ENCODE measurements at regions not wholly inside any gene's neighbourhood (a gene's known extent, or its start where the extent isn't known, plus 50 kb on each side); places are given as distances from the start of the nearest gene placed in this dataset.

DNA sequence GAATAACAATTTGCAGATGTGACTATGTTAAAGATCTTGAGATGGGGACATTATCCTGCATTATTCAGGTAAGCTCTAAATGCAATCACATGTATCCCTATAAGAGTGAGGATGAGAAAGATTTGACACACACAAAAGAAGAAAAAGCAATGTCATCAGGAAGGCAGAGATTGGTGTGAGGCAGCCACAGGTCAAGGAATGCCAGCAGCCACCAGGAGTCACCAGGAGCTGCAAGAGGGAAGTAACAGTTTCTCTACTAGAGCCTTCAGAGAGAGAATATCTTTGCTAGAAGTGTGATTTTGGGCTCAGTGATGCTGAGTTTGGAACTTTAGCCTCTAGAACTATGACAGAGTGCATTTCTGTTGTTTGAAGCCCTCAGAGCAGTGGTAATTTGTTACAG lies 700.3 kb upstream of the SEMA3D start:
- TF ChIP-seq, protein P1, sequence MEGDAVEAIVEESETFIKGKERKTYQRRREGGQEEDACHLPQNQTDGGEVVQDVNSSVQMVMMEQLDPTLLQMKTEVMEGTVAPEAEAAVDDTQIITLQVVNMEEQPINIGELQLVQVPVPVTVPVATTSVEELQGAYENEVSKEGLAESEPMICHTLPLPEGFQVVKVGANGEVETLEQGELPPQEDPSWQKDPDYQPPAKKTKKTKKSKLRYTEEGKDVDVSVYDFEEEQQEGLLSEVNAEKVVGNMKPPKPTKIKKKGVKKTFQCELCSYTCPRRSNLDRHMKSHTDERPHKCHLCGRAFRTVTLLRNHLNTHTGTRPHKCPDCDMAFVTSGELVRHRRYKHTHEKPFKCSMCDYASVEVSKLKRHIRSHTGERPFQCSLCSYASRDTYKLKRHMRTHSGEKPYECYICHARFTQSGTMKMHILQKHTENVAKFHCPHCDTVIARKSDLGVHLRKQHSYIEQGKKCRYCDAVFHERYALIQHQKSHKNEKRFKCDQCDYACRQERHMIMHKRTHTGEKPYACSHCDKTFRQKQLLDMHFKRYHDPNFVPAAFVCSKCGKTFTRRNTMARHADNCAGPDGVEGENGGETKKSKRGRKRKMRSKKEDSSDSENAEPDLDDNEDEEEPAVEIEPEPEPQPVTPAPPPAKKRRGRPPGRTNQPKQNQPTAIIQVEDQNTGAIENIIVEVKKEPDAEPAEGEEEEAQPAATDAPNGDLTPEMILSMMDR (IDR thresholded peaks at IDR 0.05; ENCODE audit: insufficient read depth, low read length, poor library complexity, severe bottlenecking): no peak
- TF ChIP-seq EZH2phosphoT487 (conservative IDR thresholded peaks at IDR 0.05; ENCODE audit: low read length): no peak

Measured in SU-DHL-6 (cell line).